Neural cell (in vitro differentiated cells): ENCODE measurements at regions not wholly inside any gene's neighbourhood (a gene's known extent, or its start where the extent isn't known, plus 50 kb on each side); places are given as distances from the start of the nearest gene placed in this dataset.

ENCODE experiments used
- H2AFZ ChIP-seq: fragments of 200-600, 300-800 bp; sonication (generic), shearing (Covaris generic); 2 replicates; pipeline ENCODE4 v1.6.0; 2014; ENCODE audit warnings: low read depth, mild to moderate bottlenecking, antibody characterized with exemption, low read length, moderate library complexity
- H3F3A ChIP-seq: fragments of 200-600 bp; shearing (Covaris generic); 2 replicates; pipeline ENCODE4 v1.6.1; 2016; ENCODE audit warnings: mild to moderate bottlenecking, moderate library complexity, mixed read lengths, antibody characterized with exemption, low read length; ENCODE audit not compliant: insufficient read depth, poor library complexity, severe bottlenecking
- H3K27ac ChIP-seq: fragments of 200-600, 300-800 bp; sonication (generic), shearing (Covaris generic); 2 replicates; pipeline ENCODE4 v1.5.1; 2014; ENCODE audit warnings: mild to moderate bottlenecking, low read length, moderate library complexity
- H3K27me3 ChIP-seq: fragments of 300-800, 200-600 bp; sonication (generic), shearing (Covaris generic); 2 replicates; pipeline ENCODE4 v1.6.0; 2014; ENCODE audit warnings: mild to moderate bottlenecking, low read depth, low read length, moderate library complexity; ENCODE audit not compliant: insufficient read depth
- H3K36me3 ChIP-seq: fragments of 300-800, 200-600 bp; sonication (generic), shearing (Covaris generic); 2 replicates; pipeline ENCODE4 v1.5.1; 2014; ENCODE audit warnings: mild to moderate bottlenecking, antibody characterized with exemption, low read length, moderate library complexity; ENCODE audit not compliant: insufficient read depth
- H3K4me2 ChIP-seq: fragments of 300-800, 200-600 bp; sonication (generic), shearing (Covaris generic); 2 replicates; pipeline ENCODE4 v1.6.0; 2014; ENCODE audit warnings: mild to moderate bottlenecking, low read length
- H3K4me3 ChIP-seq: fragments of 300-800, 200-600 bp; sonication (generic), shearing (Covaris generic); 2 replicates; pipeline ENCODE4 v1.5.1; 2014; ENCODE audit warnings: mild to moderate bottlenecking, low read length, moderate library complexity
- H3K79me2 ChIP-seq: fragments of 200-600 bp; shearing (Covaris generic); replicated peaks from 2 replicates; pipeline ENCODE4 v1.6.0; 2014; ENCODE audit warnings: mild to moderate bottlenecking, low read length, moderate library complexity; ENCODE audit not compliant: insufficient read depth
- H3K9ac ChIP-seq: fragments of 300-800, 200-600 bp; sonication (generic), shearing (Covaris generic); 2 replicates; pipeline ENCODE4 v1.6.1; 2016; ENCODE audit warnings: mild to moderate bottlenecking, low read length, mixed read lengths
- H3K9me2 ChIP-seq: fragments of 200-600 bp; shearing (Covaris generic); 2 replicates; pipeline ENCODE4 v1.6.1; 2016; ENCODE audit warnings: mild to moderate bottlenecking, low read length, mixed read lengths; ENCODE audit not compliant: insufficient read depth
- H3K9me3 ChIP-seq: fragments of 200-600, 300-800 bp; sonication (generic), shearing (Covaris generic); 2 replicates; pipeline ENCODE4 v1.6.1; 2016; ENCODE audit warnings: mild to moderate bottlenecking, mixed run types, low read length, moderate library complexity, mixed read lengths
- H4K20me1 ChIP-seq: fragments of 200-600 bp; shearing (Covaris generic); 2 replicates; pipeline ENCODE4 v1.6.1; 2016; ENCODE audit warnings: mild to moderate bottlenecking, mixed run types; ENCODE audit not compliant: insufficient read depth
- CTCF ChIP-seq: fragments of 450-650 bp; IDR thresholded peaks from 2 replicates; pipeline ENCODE4 v1.5.1; 2014; ENCODE audit warnings: antibody characterized with exemption, mild to moderate bottlenecking, moderate library complexity; ENCODE audit not compliant: poor library complexity, severe bottlenecking
- EP300 ChIP-seq: fragments of 450-650 bp; conservative IDR thresholded peaks from 2 replicates; pipeline ENCODE4 v1.6.1; 2014; ENCODE audit warnings: antibody characterized with exemption, mild to moderate bottlenecking, moderate library complexity; ENCODE audit not compliant: poor library complexity, severe bottlenecking
- EZH2 ChIP-seq: fragments of 200-600, 300-800 bp; shearing (Covaris generic), sonication (generic); IDR thresholded peaks from 2 replicates; pipeline ENCODE4 v1.6.1; 2014; ENCODE audit warnings: antibody characterized with exemption, low read length, borderline replicate concordance, mild to moderate bottlenecking; ENCODE audit not compliant: insufficient read depth, poor library complexity, severe bottlenecking
- MXI1 ChIP-seq: fragments of 450-650 bp; conservative IDR thresholded peaks from 2 replicates; pipeline ENCODE4 v1.6.1; 2014; ENCODE audit warnings: antibody characterized with exemption, mild to moderate bottlenecking; ENCODE audit not compliant: poor library complexity, severe bottlenecking
- POLR2AphosphoS5 ChIP-seq: IDR thresholded peaks from 2 replicates; pipeline ENCODE4 v1.6.1; 2012
- RAD21 ChIP-seq: fragments of 450-650 bp; conservative IDR thresholded peaks from 2 replicates; pipeline ENCODE4 v1.6.1; 2014; ENCODE audit warnings: antibody characterized with exemption, mild to moderate bottlenecking, moderate library complexity
- REST ChIP-seq: IDR thresholded peaks from 2 replicates; pipeline ENCODE4 v1.6.1; 2012; ENCODE audit warnings: borderline replicate concordance
- SMC3 ChIP-seq: fragments of 450-650 bp; conservative IDR thresholded peaks from 2 replicates; pipeline ENCODE4 v1.6.1; 2014; ENCODE audit warnings: antibody characterized with exemption, mild to moderate bottlenecking, moderate library complexity; ENCODE audit not compliant: poor library complexity
- TAF1 ChIP-seq: IDR thresholded peaks from 2 replicates; pipeline ENCODE4 v1.6.1; 2012; ENCODE audit warnings: low read depth

- Histone ChIP-seq H3K9me3 (no peaks in the 10 kb centered on the region), H3K36me3 (no peaks in the 10 kb centered on the region), H3K79me2 (no peaks in the 10 kb centered on the region), H3K9ac (no peak overlapping the region), H4K20me1 (no peaks in the 10 kb centered on the region), H3K27me3 (no peaks in the 10 kb centered on the region), H3K4me3 (no peak overlapping the region), H3K4me2 (no peak overlapping the region), H3F3A (no peaks in the 10 kb centered on the region), H3K27ac (no peak overlapping the region), H2AFZ (no peak overlapping the region), H3K9me2 (no peaks in the 10 kb centered on the region)
- TF ChIP-seq EP300 (no peak), SMC3 (no peak), REST (no peak), MXI1 (no peak), EZH2 (no peak), POLR2AphosphoS5 (no peak), RAD21 (no peak), CTCF (no peak), TAF1 (no peak)
Observed at GRCh38 chr4:188732131-188732530, 592.9 kb downstream of the TRIML1 start.

GRCh38 chr4:188735082-188735481, 595.8 kb downstream of the TRIML1 start:
- Histone ChIP-seq H2AFZ (no peak overlapping the region), H3K9me3 (no peaks in the 10 kb centered on the region), H3K27ac (no peak overlapping the region), H4K20me1 (no peaks in the 10 kb centered on the region), H3K4me2 (no peak overlapping the region), H3K9me2 (no peaks in the 10 kb centered on the region), H3K36me3 (no peaks in the 10 kb centered on the region), H3K9ac (no peak overlapping the region), H3F3A (no peaks in the 10 kb centered on the region), H3K4me3 (no peak overlapping the region), H3K27me3 (no peaks in the 10 kb centered on the region), H3K79me2 (no peaks in the 10 kb centered on the region)
- TF ChIP-seq EP300 (no peak), SMC3 (no peak), POLR2AphosphoS5 (no peak), MXI1 (no peak), REST (no peak), TAF1 (no peak), CTCF (no peak), RAD21 (no peak), EZH2 (no peak)
